Osteocyte (in vitro differentiated cells): ENCODE measurements at regions not wholly inside any gene's neighbourhood (a gene's known extent, or its start where the extent isn't known, plus 50 kb on each side); places are given as distances from the start of the nearest gene placed in this dataset.

ENCODE experiments used
- DNase-seq: peaks from one replicate; pipeline ENCODE4 v3.0.0; 2021; ENCODE audit warnings: mixed read lengths; ENCODE audit not compliant: unreplicated experiment; ENCODE audit errors: extremely low spot score
- H3K27ac Mint-ChIP-seq: one replicate; pipeline ENCODE4 v1.8.0; 2021; ENCODE audit warnings: mild to moderate bottlenecking, mixed read lengths; ENCODE audit not compliant: unreplicated experiment
- H3K27me3 Mint-ChIP-seq: one replicate; pipeline ENCODE4 v1.8.0; 2021; ENCODE audit warnings: mixed read lengths; ENCODE audit not compliant: unreplicated experiment
- H3K36me3 Mint-ChIP-seq: one replicate; pipeline ENCODE4 v1.8.0; 2021; ENCODE audit warnings: mixed read lengths; ENCODE audit not compliant: unreplicated experiment
- H3K4me1 Mint-ChIP-seq: one replicate; pipeline ENCODE4 v1.8.0; 2021; ENCODE audit warnings: mixed read lengths; ENCODE audit not compliant: unreplicated experiment
- H3K4me3 Mint-ChIP-seq: one replicate; pipeline ENCODE4 v1.8.0; 2021; ENCODE audit warnings: mild to moderate bottlenecking, moderate library complexity, mixed read lengths; ENCODE audit not compliant: unreplicated experiment
- H3K9me3 Mint-ChIP-seq: one replicate; pipeline ENCODE4 v1.8.0; 2021; ENCODE audit warnings: mixed read lengths; ENCODE audit not compliant: unreplicated experiment
- CTCF ChIP-seq: fragments of 200-600 bp; sonication (generic); IDR thresholded peaks from 2 replicates; pipeline ENCODE4 v1.5.0; 2021; ENCODE audit warnings: antibody characterized with exemption, mild to moderate bottlenecking, moderate library complexity

- Mint-ChIP-seq H3K27ac (no peak overlapping the region), H3K9me3 (no peaks in the 10 kb centered on the region), H3K4me3 (no peak overlapping the region), H3K36me3 (no peaks in the 10 kb centered on the region), H3K4me1 (no peaks in the 10 kb centered on the region), H3K27me3 (no peaks in the 10 kb centered on the region)
- no peak for DNase-seq
- TF ChIP-seq CTCF: no peak
These were observed 623.2 kb downstream of the CCER1 start for GRCh38 chr12:90331821-90332220.

GRCh38 chr12:90331262-90331661 lies 622.6 kb upstream of the ATP2B1 start:
- Mint-ChIP-seq H3K9me3 (no peaks in the 10 kb centered on the region), H3K27me3 (no peaks in the 10 kb centered on the region), H3K4me3 (no peak overlapping the region), H3K27ac (no peak overlapping the region), H3K36me3 (no peaks in the 10 kb centered on the region), H3K4me1 (no peaks in the 10 kb centered on the region)
- no peak for DNase-seq
- TF ChIP-seq CTCF: no peak

DNA sequence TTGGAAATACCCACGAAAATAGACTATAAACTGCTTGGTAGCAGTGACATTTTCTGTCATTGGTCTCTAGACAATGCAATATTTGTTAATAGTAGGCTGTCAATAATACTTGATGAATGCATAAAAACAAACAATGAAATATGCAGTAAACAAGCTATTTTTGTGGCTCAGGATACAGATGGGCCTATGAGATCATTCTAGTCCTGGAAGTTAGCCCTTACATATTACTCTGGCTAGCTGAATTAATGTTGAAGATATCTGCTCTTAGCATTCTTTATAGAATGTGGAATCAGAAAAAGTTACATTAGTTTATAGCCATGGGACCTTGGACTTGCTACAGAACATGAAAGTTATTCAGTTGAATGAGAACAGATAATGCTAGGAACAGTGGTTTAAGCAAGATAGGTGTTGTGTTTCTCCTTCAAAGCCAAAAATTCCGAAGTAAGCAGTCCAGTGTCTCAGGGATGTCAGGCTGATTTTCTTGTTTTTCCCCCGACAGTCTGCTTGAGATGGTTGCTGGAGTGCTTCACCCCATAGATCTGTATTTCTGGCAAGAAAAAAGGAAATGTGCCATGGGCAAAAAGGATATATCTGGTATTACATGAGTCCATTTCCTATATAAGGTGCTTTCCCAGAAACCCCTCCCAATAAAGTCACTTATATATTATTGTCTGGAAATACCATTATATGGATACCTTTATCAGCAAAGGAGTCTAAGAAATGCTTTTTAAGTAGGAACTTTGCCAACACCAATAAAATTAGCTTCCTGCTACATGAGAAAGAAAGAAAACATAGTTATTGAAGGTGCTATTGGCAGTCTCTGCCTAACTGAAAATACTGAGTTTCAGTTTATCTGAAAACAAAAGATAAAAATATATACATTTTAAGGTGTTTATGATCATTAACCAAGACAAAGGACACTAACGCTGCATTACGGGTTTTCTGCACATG lies 619.4 kb upstream of the ATP2B1 start:
- H3K27me3 Mint-ChIP-seq: no peaks in the 10 kb centered on the region
- no peaks in the 10 kb centered on the region for H3K9me3 Mint-ChIP-seq
- H3K27ac Mint-ChIP-seq: no peak overlapping the region
- no peak for TF ChIP-seq CTCF
- no peak overlapping the region for H3K4me3 Mint-ChIP-seq
- H3K4me1 Mint-ChIP-seq: no peaks in the 10 kb centered on the region
- H3K36me3 Mint-ChIP-seq: no peaks in the 10 kb centered on the region
- DNase-seq: no peak

DNA sequence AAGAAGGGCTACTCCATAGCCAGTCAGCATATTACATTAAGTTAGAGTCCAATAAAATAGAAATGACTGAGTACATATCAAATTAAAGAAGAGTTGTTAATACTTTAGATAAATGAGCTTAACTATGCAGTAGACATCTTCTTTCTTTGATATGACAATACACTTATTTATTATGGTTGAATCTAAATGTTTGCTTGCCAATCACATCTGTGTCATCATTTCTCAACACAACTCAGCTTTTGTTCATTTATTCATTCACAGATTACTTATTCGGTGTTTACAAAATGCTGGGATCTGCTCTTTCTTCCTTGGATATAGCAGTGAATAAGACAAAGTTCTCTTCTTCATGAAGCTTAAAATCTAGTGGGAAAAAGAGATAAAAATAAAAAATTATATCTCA lies 614.6 kb upstream of the ATP2B1 start:
- no peak for DNase-seq
- Mint-ChIP-seq H3K36me3 (no peaks in the 10 kb centered on the region), H3K27ac (no peak overlapping the region), H3K9me3 (no peaks in the 10 kb centered on the region), H3K4me3 (no peak overlapping the region), H3K4me1 (no peaks in the 10 kb centered on the region), H3K27me3 (no peaks in the 10 kb centered on the region)
- no peak for TF ChIP-seq CTCF

GRCh38 chr12:90322006-90322405 lies 613.4 kb upstream of the ATP2B1 start:
- Mint-ChIP-seq H3K27ac (no peak overlapping the region), H3K4me3 (no peak overlapping the region), H3K36me3 (no peaks in the 10 kb centered on the region), H3K4me1 (no peaks in the 10 kb centered on the region), H3K27me3 (no peaks in the 10 kb centered on the region), H3K9me3 (no peaks in the 10 kb centered on the region)
- no peak for TF ChIP-seq CTCF
- no peak for DNase-seq
